ENCODE measurements at regions not wholly inside any gene's neighbourhood (a gene's known extent, or its start where the extent isn't known, plus 50 kb on each side); places are given as distances from the start of the nearest gene placed in this dataset.

DNA sequence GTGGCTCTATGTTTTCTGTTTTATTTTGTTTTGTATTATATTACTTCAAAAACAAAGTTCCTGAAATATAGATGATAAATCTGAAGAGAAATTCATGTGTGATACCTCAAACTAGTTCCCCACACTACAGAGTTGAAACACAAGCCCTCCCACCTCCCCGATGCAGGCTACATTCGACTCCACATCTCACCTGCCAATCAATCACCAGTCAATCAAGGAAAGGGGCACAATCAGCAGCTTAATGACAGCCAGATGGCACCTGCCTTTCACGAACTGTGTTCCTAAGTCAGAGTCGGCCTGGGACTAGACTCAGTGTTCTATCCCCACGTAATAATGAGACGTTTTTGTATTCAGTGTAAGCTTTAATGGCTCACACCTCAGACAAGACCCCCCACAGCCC, 313.4 kb downstream of the SPATA17 start:
- Histone ChIP-seq H3K23ac (ENCODE audit: low read length in 2 of 2) (no peak overlapping the region), H4K91ac (ENCODE audit: low read length) (no peak overlapping the region), H2AFZ (ENCODE audit: low read depth, low read length) (no peak overlapping the region), H2BK120ac (ENCODE audit: low read depth, low read length) (no peak overlapping the region), H3K14ac (ENCODE audit: low read length in 2 of 2) (no peak overlapping the region), H2AK5ac (ENCODE audit: low read length, severe bottlenecking) (no peak overlapping the region), H3K9me3 (ENCODE audit: control insufficient read depth, low read length) (no peaks in the 10 kb centered on the region), H2BK5ac (ENCODE audit: low read depth, low read length, poor library complexity, severe bottlenecking) (no peak overlapping the region), H3K27ac (ENCODE audit: low read length, poor library complexity, severe bottlenecking) (no peak overlapping the region), H2BK12ac (ENCODE audit: low read length in 2 of 2) (no peak overlapping the region), H3K4ac (ENCODE audit: low read depth in 1 of 2, low read length in 2 of 2) (no peak overlapping the region), H4K8ac (ENCODE audit: low read length) (no peak overlapping the region), H3K36me3 (ENCODE audit: control insufficient read depth in 1 of 2, insufficient read depth in 2 of 2, low read depth in 1 of 2, low read length in 2 of 2) (no peaks in the 10 kb centered on the region), H3K4me2 (ENCODE audit: low read length, poor library complexity, severe bottlenecking) (no peak overlapping the region), H2BK15ac (ENCODE audit: low read depth, poor library complexity, severe bottlenecking) (no peak overlapping the region), H3K4me3 (ENCODE audit: insufficient read depth in 1 of 2, low read depth in 1 of 2, low read length in 2 of 2) (no peak overlapping the region), H3K79me1 (replicated peaks; ENCODE audit: low read length, poor library complexity, severe bottlenecking) (no peaks in the 10 kb centered on the region), H3K18ac (ENCODE audit: low read depth in 1 of 2, low read length in 2 of 2) (no peak overlapping the region), H3K9ac (ENCODE audit: low read length) (no peak overlapping the region), H3K4me1 (ENCODE audit: control insufficient read depth, insufficient read depth, low read depth, low read length) (no peaks in the 10 kb centered on the region), H3K27me3 (ENCODE audit: control insufficient read depth in 1 of 2, insufficient read depth in 1 of 2, low read length in 2 of 2) (no peaks in the 10 kb centered on the region)
- 90% methylated on average over 6 of the region's 6 CpGs for WGBS
- DNase-seq, result no peak

DNA sequence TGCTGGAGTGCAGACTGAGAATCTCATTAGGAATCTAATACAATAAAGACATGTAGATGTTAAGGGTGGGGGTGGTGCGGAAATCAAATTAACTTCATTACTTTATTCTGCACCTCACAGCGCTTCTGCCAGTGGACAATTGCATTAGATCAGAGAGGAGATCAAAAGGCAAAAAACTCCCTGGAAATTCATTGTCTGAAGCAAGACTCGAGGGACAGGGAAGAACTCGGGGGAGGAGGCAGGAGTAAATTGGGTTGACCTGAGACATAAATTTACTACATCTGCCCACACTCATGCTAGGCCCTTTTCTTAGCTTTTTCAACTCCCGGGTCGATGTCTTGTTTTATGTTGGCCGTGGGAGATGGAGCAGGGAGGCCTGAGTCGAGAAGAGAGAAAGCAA, 315.4 kb downstream of the SPATA17 start:
- H3K4ac ChIP-seq (ENCODE audit: low read depth in 1 of 2, low read length in 2 of 2), result no peak overlapping the region
- H3K27ac ChIP-seq (ENCODE audit: low read length, poor library complexity, severe bottlenecking), result no peak overlapping the region
- H3K9me3 ChIP-seq (ENCODE audit: control insufficient read depth, low read length), result no peaks in the 10 kb centered on the region
- H2BK120ac ChIP-seq (ENCODE audit: low read depth, low read length), result no peak overlapping the region
- no peak overlapping the region for H4K91ac ChIP-seq (ENCODE audit: low read length)
- H2BK5ac ChIP-seq (ENCODE audit: low read depth, low read length, poor library complexity, severe bottlenecking), result no peak overlapping the region
- H3K18ac ChIP-seq (ENCODE audit: low read depth in 1 of 2, low read length in 2 of 2), result no peak overlapping the region
- H3K4me3 ChIP-seq (ENCODE audit: insufficient read depth in 1 of 2, low read depth in 1 of 2, low read length in 2 of 2), result no peak overlapping the region
- no peak overlapping the region for H2BK15ac ChIP-seq (ENCODE audit: low read depth, poor library complexity, severe bottlenecking)
- no peak overlapping the region for H2AFZ ChIP-seq (ENCODE audit: low read depth, low read length)
- H3K36me3 ChIP-seq (ENCODE audit: control insufficient read depth in 1 of 2, insufficient read depth in 2 of 2, low read depth in 1 of 2, low read length in 2 of 2), result no peaks in the 10 kb centered on the region
- no peak overlapping the region for H2BK12ac ChIP-seq (ENCODE audit: low read length in 2 of 2)
- no peaks in the 10 kb centered on the region for H3K79me1 ChIP-seq (replicated peaks; ENCODE audit: low read length, poor library complexity, severe bottlenecking)
- no peak overlapping the region for H3K23ac ChIP-seq (ENCODE audit: low read length in 2 of 2)
- no peaks in the 10 kb centered on the region for H3K4me1 ChIP-seq (ENCODE audit: control insufficient read depth, insufficient read depth, low read depth, low read length)
- H3K14ac ChIP-seq (ENCODE audit: low read length in 2 of 2), result no peak overlapping the region
- no peak overlapping the region for H3K9ac ChIP-seq (ENCODE audit: low read length)
- 91% methylated on average over 5 of the region's 8 CpGs for WGBS
- H3K4me2 ChIP-seq (ENCODE audit: low read length, poor library complexity, severe bottlenecking), result no peak overlapping the region
- H4K8ac ChIP-seq (ENCODE audit: low read length), result no peak overlapping the region
- no peak overlapping the region for H2AK5ac ChIP-seq (ENCODE audit: low read length, severe bottlenecking)
- no peaks in the 10 kb centered on the region for H3K27me3 ChIP-seq (ENCODE audit: control insufficient read depth in 1 of 2, insufficient read depth in 1 of 2, low read length in 2 of 2)
- DNase-seq, result no peak

DNA sequence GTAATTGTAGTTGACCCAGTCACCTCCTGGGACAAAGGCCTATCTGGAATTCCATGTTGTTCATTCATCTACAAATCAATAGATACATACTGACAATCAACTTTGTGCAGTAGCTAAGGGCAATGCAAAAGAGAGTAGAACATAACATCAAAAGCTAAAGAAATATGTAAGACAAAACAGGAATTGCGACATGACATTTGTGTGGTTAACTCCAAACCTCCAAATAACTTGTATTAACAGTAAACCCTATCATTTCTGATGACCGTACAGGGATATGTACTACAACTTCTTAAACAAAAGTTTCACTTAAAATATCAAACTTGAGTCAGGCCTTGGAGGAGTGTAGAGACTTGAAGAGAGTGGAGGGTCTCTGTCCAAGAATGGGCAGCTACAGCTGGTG, 317.6 kb downstream of the SPATA17 start:
- Histone ChIP-seq H3K4me1 (ENCODE audit: control insufficient read depth, insufficient read depth, low read depth, low read length) (no peaks in the 10 kb centered on the region), H3K36me3 (ENCODE audit: control insufficient read depth in 1 of 2, insufficient read depth in 2 of 2, low read depth in 1 of 2, low read length in 2 of 2) (no peaks in the 10 kb centered on the region), H2BK5ac (ENCODE audit: low read depth, low read length, poor library complexity, severe bottlenecking) (no peak overlapping the region), H3K79me1 (replicated peaks; ENCODE audit: low read length, poor library complexity, severe bottlenecking) (no peaks in the 10 kb centered on the region), H4K91ac (ENCODE audit: low read length) (no peak overlapping the region), H2BK12ac (ENCODE audit: low read length in 2 of 2) (no peak overlapping the region), H2BK15ac (ENCODE audit: low read depth, poor library complexity, severe bottlenecking) (no peak overlapping the region), H3K27ac (ENCODE audit: low read length, poor library complexity, severe bottlenecking) (no peak overlapping the region), H3K27me3 (ENCODE audit: control insufficient read depth in 1 of 2, insufficient read depth in 1 of 2, low read length in 2 of 2) (no peaks in the 10 kb centered on the region), H2AK5ac (ENCODE audit: low read length, severe bottlenecking) (no peak overlapping the region), H3K4me2 (ENCODE audit: low read length, poor library complexity, severe bottlenecking) (no peak overlapping the region), H2BK120ac (ENCODE audit: low read depth, low read length) (no peak overlapping the region), H3K23ac (ENCODE audit: low read length in 2 of 2) (no peak overlapping the region), H3K9me3 (ENCODE audit: control insufficient read depth, low read length) (no peaks in the 10 kb centered on the region), H4K8ac (ENCODE audit: low read length) (no peak overlapping the region), H3K4me3 (ENCODE audit: insufficient read depth in 1 of 2, low read depth in 1 of 2, low read length in 2 of 2) (no peak overlapping the region), H3K18ac (ENCODE audit: low read depth in 1 of 2, low read length in 2 of 2) (no peak overlapping the region), H2AFZ (ENCODE audit: low read depth, low read length) (no peak overlapping the region), H3K9ac (ENCODE audit: low read length) (no peak overlapping the region), H3K4ac (ENCODE audit: low read depth in 1 of 2, low read length in 2 of 2) (no peak overlapping the region), H3K14ac (ENCODE audit: low read length in 2 of 2) (no peak overlapping the region)
- WGBS, result no CpG with 5 or more reads among the region's 2 CpGs
- peak; percentile 8 for DNase-seq

DNA sequence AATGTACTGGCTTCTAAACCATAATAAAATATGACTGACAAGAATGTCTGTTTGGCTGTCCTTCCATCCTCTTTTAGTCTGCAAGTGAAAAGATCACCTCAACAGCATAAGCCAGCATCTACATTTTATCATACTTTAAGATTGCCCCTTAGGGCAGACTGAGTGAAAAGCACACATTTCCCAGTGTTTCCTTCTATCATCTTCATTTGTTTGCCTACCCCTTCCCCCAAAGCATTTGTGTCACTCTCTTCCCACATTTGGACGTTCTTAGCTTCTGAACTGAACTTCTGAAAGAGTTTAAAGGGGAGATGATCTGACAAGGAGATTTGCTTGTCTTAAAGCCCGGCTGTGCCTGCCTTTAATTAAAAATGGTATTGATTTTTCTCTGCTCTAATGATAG, 322.2 kb downstream of the SPATA17 start:
- H3K4me2 ChIP-seq (ENCODE audit: low read length, poor library complexity, severe bottlenecking), result no peak overlapping the region
- no peak for DNase-seq
- no peak overlapping the region for H3K14ac ChIP-seq (ENCODE audit: low read length in 2 of 2)
- no peak overlapping the region for H2AK5ac ChIP-seq (ENCODE audit: low read length, severe bottlenecking)
- no peak overlapping the region for H2AFZ ChIP-seq (ENCODE audit: low read depth, low read length)
- no peaks in the 10 kb centered on the region for H3K79me1 ChIP-seq (replicated peaks; ENCODE audit: low read length, poor library complexity, severe bottlenecking)
- H3K36me3 ChIP-seq (ENCODE audit: control insufficient read depth in 1 of 2, insufficient read depth in 2 of 2, low read depth in 1 of 2, low read length in 2 of 2), result no peaks in the 10 kb centered on the region
- H3K9ac ChIP-seq (ENCODE audit: low read length), result no peak overlapping the region
- no peak overlapping the region for H3K18ac ChIP-seq (ENCODE audit: low read depth in 1 of 2, low read length in 2 of 2)
- H2BK12ac ChIP-seq (ENCODE audit: low read length in 2 of 2), result no peak overlapping the region
- no peak overlapping the region for H3K23ac ChIP-seq (ENCODE audit: low read length in 2 of 2)
- H4K8ac ChIP-seq (ENCODE audit: low read length), result no peak overlapping the region
- H3K4ac ChIP-seq (ENCODE audit: low read depth in 1 of 2, low read length in 2 of 2), result no peak overlapping the region
- H4K91ac ChIP-seq (ENCODE audit: low read length), result no peak overlapping the region
- no peak overlapping the region for H3K27ac ChIP-seq (ENCODE audit: low read length, poor library complexity, severe bottlenecking)
- H3K4me1 ChIP-seq (ENCODE audit: control insufficient read depth, insufficient read depth, low read depth, low read length), result no peaks in the 10 kb centered on the region
- H3K4me3 ChIP-seq (ENCODE audit: insufficient read depth in 1 of 2, low read depth in 1 of 2, low read length in 2 of 2), result no peak overlapping the region
- no peak overlapping the region for H2BK15ac ChIP-seq (ENCODE audit: low read depth, poor library complexity, severe bottlenecking)
- no peaks in the 10 kb centered on the region for H3K9me3 ChIP-seq (ENCODE audit: control insufficient read depth, low read length)
- WGBS, result 72% methylated on average over 2 of the region's 2 CpGs
- H3K27me3 ChIP-seq (ENCODE audit: control insufficient read depth in 1 of 2, insufficient read depth in 1 of 2, low read length in 2 of 2), result no peaks in the 10 kb centered on the region
- no peak overlapping the region for H2BK120ac ChIP-seq (ENCODE audit: low read depth, low read length)
- H2BK5ac ChIP-seq (ENCODE audit: low read depth, low read length, poor library complexity, severe bottlenecking), result no peak overlapping the region

All from mesenchymal stem cell (in vitro differentiated cells and primary cell).